SK-N-SH (cell line): ENCODE measurements at regions not wholly inside any gene's neighbourhood (a gene's known extent, or its start where the extent isn't known, plus 50 kb on each side); places are given as distances from the start of the nearest gene placed in this dataset.

Experiments
- GABPA ChIP-seq: IDR thresholded peaks from 2 replicates; pipeline ENCODE4 v1.4.0; 2012; ENCODE audit warnings: low read depth, mild to moderate bottlenecking
- GATA2 ChIP-seq: sonication (generic); formaldehyde crosslinking; IDR thresholded peaks from 2 replicates; pipeline ENCODE4 v1.5.0; 2020; ENCODE audit warnings: mild to moderate bottlenecking, missing genetic modification reagents
- JUND ChIP-seq: IDR thresholded peaks from 2 replicates; pipeline ENCODE4 v1.4.0; 2012
- POLR2AphosphoS5 ChIP-seq: IDR thresholded peaks from 2 replicates; pipeline ENCODE4 v1.6.1; 2012; ENCODE audit warnings: low read depth, low read length
- RCOR1 ChIP-seq: fragments of 150-350 bp; IDR thresholded peaks from 2 replicates; pipeline ENCODE4 v1.6.1; 2017; ENCODE audit warnings: antibody characterized with exemption, low read length
- RFX5 ChIP-seq: IDR thresholded peaks from 2 replicates; pipeline ENCODE4 v1.6.1; 2012; ENCODE audit warnings: mild to moderate bottlenecking, improper control_type of control experiment, low read length
- TAF1 ChIP-seq: IDR thresholded peaks from 2 replicates; pipeline ENCODE4 v1.6.1; 2012; ENCODE audit warnings: low read depth, mild to moderate bottlenecking, low read length, moderate library complexity, borderline replicate concordance
- TF ChIP-seq, protein P1 (sequence below): IDR thresholded peaks from 2 replicates; pipeline ENCODE4; 2012
- TF ChIP-seq, protein P2 (sequence below): fragments of 200-600 bp; sonication (generic); IDR thresholded peaks from 2 replicates; pipeline ENCODE4 v1.6.1; 2017; ENCODE audit warnings: antibody characterized with exemption, mild to moderate bottlenecking, moderate library complexity

DNA sequence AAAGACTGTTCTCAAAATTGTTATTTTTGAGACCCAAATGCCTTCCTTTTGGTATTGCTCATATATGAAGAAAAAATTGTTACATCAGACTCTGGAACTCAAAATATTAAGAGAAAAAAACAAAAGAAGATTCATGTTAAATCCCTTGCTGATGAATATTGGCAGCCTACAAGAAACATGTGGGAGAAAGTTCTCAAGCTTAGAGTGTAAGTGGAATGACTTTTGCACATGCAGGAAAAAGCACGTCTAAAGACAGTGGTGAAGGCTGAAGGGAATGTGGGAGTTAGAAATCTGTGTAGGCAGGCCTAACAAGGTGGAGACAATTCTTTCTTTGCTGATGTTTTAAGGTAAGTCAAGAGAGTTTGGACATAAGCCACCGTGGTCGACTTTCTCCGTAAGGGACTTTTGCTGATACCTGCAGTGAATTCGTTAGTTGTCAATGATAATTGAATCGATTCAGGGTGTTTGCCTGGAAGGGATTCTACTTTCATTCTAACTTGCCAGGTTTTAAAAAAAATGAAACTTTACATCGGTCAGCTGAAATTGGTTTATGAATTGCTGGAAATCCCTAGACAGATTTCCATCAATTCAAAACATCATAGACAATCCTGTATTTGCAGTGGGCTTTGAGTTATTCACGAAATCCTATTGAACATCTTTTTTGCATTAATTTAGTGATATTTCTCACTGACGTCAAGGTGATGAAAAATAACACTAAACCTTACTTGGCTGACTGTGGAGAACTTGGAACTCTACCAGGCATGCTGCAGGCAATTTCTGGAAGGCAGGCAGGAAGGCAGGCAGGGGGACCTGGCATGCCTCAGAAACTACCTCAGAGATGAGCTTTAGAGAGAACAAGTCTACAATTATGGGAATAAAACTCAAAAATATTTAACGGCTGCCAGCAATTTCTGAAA is 359.1 kb upstream of the ADAMTSL1 start:
- no peak for TF ChIP-seq POLR2AphosphoS5
- no peak for TF ChIP-seq TAF1
- TF ChIP-seq, protein P1, sequence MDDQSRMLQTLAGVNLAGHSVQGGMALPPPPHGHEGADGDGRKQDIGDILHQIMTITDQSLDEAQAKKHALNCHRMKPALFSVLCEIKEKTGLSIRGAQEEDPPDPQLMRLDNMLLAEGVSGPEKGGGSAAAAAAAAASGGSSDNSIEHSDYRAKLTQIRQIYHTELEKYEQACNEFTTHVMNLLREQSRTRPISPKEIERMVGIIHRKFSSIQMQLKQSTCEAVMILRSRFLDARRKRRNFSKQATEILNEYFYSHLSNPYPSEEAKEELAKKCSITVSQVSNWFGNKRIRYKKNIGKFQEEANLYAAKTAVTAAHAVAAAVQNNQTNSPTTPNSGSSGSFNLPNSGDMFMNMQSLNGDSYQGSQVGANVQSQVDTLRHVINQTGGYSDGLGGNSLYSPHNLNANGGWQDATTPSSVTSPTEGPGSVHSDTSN, result no peak
- TF ChIP-seq, protein P2, sequence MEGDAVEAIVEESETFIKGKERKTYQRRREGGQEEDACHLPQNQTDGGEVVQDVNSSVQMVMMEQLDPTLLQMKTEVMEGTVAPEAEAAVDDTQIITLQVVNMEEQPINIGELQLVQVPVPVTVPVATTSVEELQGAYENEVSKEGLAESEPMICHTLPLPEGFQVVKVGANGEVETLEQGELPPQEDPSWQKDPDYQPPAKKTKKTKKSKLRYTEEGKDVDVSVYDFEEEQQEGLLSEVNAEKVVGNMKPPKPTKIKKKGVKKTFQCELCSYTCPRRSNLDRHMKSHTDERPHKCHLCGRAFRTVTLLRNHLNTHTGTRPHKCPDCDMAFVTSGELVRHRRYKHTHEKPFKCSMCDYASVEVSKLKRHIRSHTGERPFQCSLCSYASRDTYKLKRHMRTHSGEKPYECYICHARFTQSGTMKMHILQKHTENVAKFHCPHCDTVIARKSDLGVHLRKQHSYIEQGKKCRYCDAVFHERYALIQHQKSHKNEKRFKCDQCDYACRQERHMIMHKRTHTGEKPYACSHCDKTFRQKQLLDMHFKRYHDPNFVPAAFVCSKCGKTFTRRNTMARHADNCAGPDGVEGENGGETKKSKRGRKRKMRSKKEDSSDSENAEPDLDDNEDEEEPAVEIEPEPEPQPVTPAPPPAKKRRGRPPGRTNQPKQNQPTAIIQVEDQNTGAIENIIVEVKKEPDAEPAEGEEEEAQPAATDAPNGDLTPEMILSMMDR, result no peak
- TF ChIP-seq GATA2, result no peak
- no peak for TF ChIP-seq RFX5
- no peak for TF ChIP-seq JUND
- no peak for TF ChIP-seq GABPA
- no peak for TF ChIP-seq RCOR1
